ENCODE measurements at regions not wholly inside any gene's neighbourhood (a gene's known extent, or its start where the extent isn't known, plus 50 kb on each side); places are given as distances from the start of the nearest gene placed in this dataset.

GRCh38 chr18:67862069-67862468 is 345.5 kb upstream of the DSEL start:
- Histone ChIP-seq H2BK20ac (ENCODE audit: low read length) (no peak overlapping the region), H3K4me3 (ENCODE audit: extremely low read depth in 1 of 4, insufficient read depth in 2 of 4, low read depth in 3 of 4, low read length in 4 of 4) (no peak overlapping the region), H4K8ac (ENCODE audit: extremely low read depth, insufficient read depth, low read length) (no peak overlapping the region), H3K79me1 (ENCODE audit: low read depth, low read length) (no peaks in the 10 kb centered on the region), H3K4me1 (replicated peaks in 1 of 4; ENCODE audit: control insufficient read depth in 3 of 4, insufficient read depth in 4 of 4, low read length in 3 of 4) (no peaks in the 10 kb centered on the region), H3K27me3 (replicated peaks in 1 of 4; ENCODE audit: control insufficient read depth in 3 of 4, extremely low read depth in 1 of 4, insufficient read depth in 3 of 4, low read length in 3 of 4) (no peaks in the 10 kb centered on the region), H3K23ac (ENCODE audit: insufficient read length) (no peak overlapping the region), H3K18ac (ENCODE audit: extremely low read depth, low read length) (no peak overlapping the region), H4K91ac (replicated peaks; ENCODE audit: insufficient read length, low read length) (no peak overlapping the region), H3K14ac (ENCODE audit: insufficient read length) (no peak overlapping the region), H4K20me1 (replicated peaks in 1 of 2; ENCODE audit: control insufficient read depth in 1 of 2, insufficient read depth in 2 of 2, low read length in 2 of 2) (no peaks in the 10 kb centered on the region), H3K9me3 (ENCODE audit: insufficient read depth in 2 of 2, low read depth in 1 of 2, low read length in 1 of 2) (0 out of 4 replicates have a peak, but pooled peaks cover 0 to 8% of the 10 kb centered on the region in 2 experiments), H3K9ac (replicated peaks in 1 of 4; ENCODE audit: extremely low read depth in 1 of 4, low read depth in 3 of 4, low read length in 3 of 4) (no peak overlapping the region), H3K56ac (replicated peaks; ENCODE audit: insufficient read length, low read depth, low read length) (no peak overlapping the region), H2BK15ac (ENCODE audit: low read length) (no peak overlapping the region), H2BK120ac (replicated peaks; ENCODE audit: low read depth, low read length) (no peak overlapping the region), H2AK5ac (ENCODE audit: low read depth, low read length) (no peak overlapping the region), H3K27ac (ENCODE audit: low read depth, low read length) (no peak overlapping the region), H3K4me2 (ENCODE audit: insufficient read depth in 1 of 2, low read depth in 2 of 2, low read length in 2 of 2) (no peak overlapping the region), H3K36me3 (ENCODE audit: control insufficient read depth in 2 of 4, insufficient read depth in 4 of 4, low read length in 3 of 4) (no peaks in the 10 kb centered on the region), H3K23me2 (ENCODE audit: low read depth, low read length) (no peaks in the 10 kb centered on the region; the same call in 1 of the 2 replicates), H4K5ac (ENCODE audit: insufficient read length, low read depth, low read length) (no peak overlapping the region), H3K4ac (replicated peaks; ENCODE audit: insufficient read length, low read depth, low read length) (no peak overlapping the region), H3K79me2 (ENCODE audit: control insufficient read depth in 1 of 2, insufficient read depth in 2 of 2, low read length in 2 of 2) (no peaks in the 10 kb centered on the region), H2BK5ac (ENCODE audit: low read depth, low read length) (no peak overlapping the region), H2AFZ (ENCODE audit: low read length) (no peak overlapping the region), H2BK12ac (ENCODE audit: low read depth, low read length) (no peak overlapping the region)
- TF ChIP-seq FOSL1 (IDR thresholded peaks at IDR 0.05; ENCODE audit: insufficient read depth, low read depth, low read length) (no peak), CBX5 (IDR thresholded peaks at IDR 0.05; ENCODE audit: low read depth, low read length) (no peak), TAF1 (IDR thresholded peaks at IDR 0.05; ENCODE audit: low read depth, low read length) (no peak), NANOG (IDR thresholded peaks at IDR 0.05; ENCODE audit: insufficient read depth, low read depth, low read length, poor library complexity, severe bottlenecking) (no peak), RFX5 (IDR thresholded peaks at IDR 0.05; ENCODE audit: borderline replicate concordance, low read depth, low read length) (no peak), POLR2A (IDR thresholded peaks at IDR 0.05; ENCODE audit: control extremely low read depth in 1 of 2, low read depth in 2 of 2, low read length in 2 of 2) (no peak), BRCA1 (IDR thresholded peaks at IDR 0.05; ENCODE audit: low read depth, low read length) (no peak), NRF1 (IDR thresholded peaks at IDR 0.05; ENCODE audit: low read depth, low read length) (no peak), CHD1 (IDR thresholded peaks at IDR 0.05; ENCODE audit: low read depth, low read length) (no peak), KDM5A (IDR thresholded peaks at IDR 0.05; ENCODE audit: low read length) (no peak), RAD21 (IDR thresholded peaks at IDR 0.05 in 1 of 2, conservative IDR thresholded peaks at IDR 0.05 in 1 of 2; ENCODE audit: low read depth in 2 of 2, low read length in 2 of 2) (no peak), SP4 (IDR thresholded peaks at IDR 0.05; ENCODE audit: low read length) (no peak)
- ChIA-PET POLR2A (ENCODE audit: partially characterized antibody) (no interaction called here), CTCF (ENCODE audit: partially characterized antibody) (no interaction called here)
- FAIRE-seq (no peak), DNase-seq (ENCODE audit: low read depth in 1 of 2, low spot score in 2 of 2) (no peak)
- WGBS, 2 experiments (ENCODE audit: extremely low coverage in 1 of 2, insufficient coverage in 1 of 2, insufficient read length in 1 of 2, insufficient replicate concordance in 2 of 2, low coverage in 1 of 2, low lambda C conversion rate in 2 of 2, missing lambda C conversion rate in 1 of 2): 85% methylated on average over 1 of the region's 1 CpG; no CpG with 5 or more reads in 1 of the 2 experiments
